NT2/D1 (cell line): ENCODE measurements at regions not wholly inside any gene's neighbourhood (a gene's known extent, or its start where the extent isn't known, plus 50 kb on each side); places are given as distances from the start of the nearest gene placed in this dataset.

ENCODE experiments used
- SUZ12 ChIP-seq: IDR thresholded peaks from 2 replicates; pipeline ENCODE4 v1.6.1; 2011; ENCODE audit not compliant: insufficient read length, insufficient read depth; ENCODE audit errors: extremely low read depth
- YY1 ChIP-seq: IDR thresholded peaks from 2 replicates; pipeline ENCODE4 v1.6.1; 2011; ENCODE audit not compliant: insufficient read length, insufficient read depth
- ZNF274 ChIP-seq: IDR thresholded peaks from 2 replicates; pipeline ENCODE4 v1.6.1; 2011; ENCODE audit warnings: mild to moderate bottlenecking, low read depth, low read length

GRCh38 chr2:215850380-215850779 lies 163.0 kb downstream of the MREG start:
- TF ChIP-seq SUZ12, result no peak
- no peak for TF ChIP-seq ZNF274
- TF ChIP-seq YY1, result no peak
